KMS-11 (cell line): ENCODE measurements at regions not wholly inside any gene's neighbourhood (a gene's known extent, or its start where the extent isn't known, plus 50 kb on each side); places are given as distances from the start of the nearest gene placed in this dataset.

Experiments
- H2AFZ ChIP-seq: fragments of 200-600 bp; sonication (generic); 2 replicates; pipeline ENCODE4 v1.6.1; 2016; ENCODE audit warnings: antibody characterized with exemption, mixed run types, low read depth
- H3K27ac ChIP-seq: fragments of 200-600 bp; sonication (generic); 2 replicates; pipeline ENCODE4 v1.6.1; 2016; ENCODE audit warnings: mild to moderate bottlenecking, mixed run types
- H3K27me3 ChIP-seq: fragments of 200-600 bp; sonication (generic); 2 replicates; pipeline ENCODE4 v1.6.1; 2017; ENCODE audit warnings: mild to moderate bottlenecking, low read depth, mixed run types, moderate library complexity; ENCODE audit not compliant: insufficient read depth
- H3K36me3 ChIP-seq: fragments of 200-600 bp; sonication (generic); 2 replicates; pipeline ENCODE4 v1.6.1; 2017; ENCODE audit warnings: mild to moderate bottlenecking, mixed run types; ENCODE audit not compliant: insufficient read depth
- H3K4me1 ChIP-seq: fragments of 200-600 bp; sonication (generic); 2 replicates; pipeline ENCODE4 v1.6.1; 2016; ENCODE audit warnings: mild to moderate bottlenecking, low read depth, mixed run types; ENCODE audit not compliant: poor library complexity, severe bottlenecking
- H3K4me2 ChIP-seq: fragments of 200-600 bp; sonication (generic); 2 replicates; pipeline ENCODE4 v1.7.0; 2016; ENCODE audit warnings: mild to moderate bottlenecking, mixed run types
- H3K4me3 ChIP-seq: fragments of 200-600 bp; sonication (generic); IDR thresholded peaks from 2 replicates; pipeline ENCODE4 v1.6.1; 2017; ENCODE audit warnings: low read depth, low read length, mixed read lengths; ENCODE audit not compliant: insufficient read depth
- H3K79me2 ChIP-seq: fragments of 200-600 bp; sonication (generic); 2 replicates; pipeline ENCODE4 v1.6.1; 2016; ENCODE audit warnings: low read depth, mixed run types; ENCODE audit not compliant: insufficient read depth
- H3K9ac ChIP-seq: fragments of 200-600 bp; sonication (generic); 2 replicates; pipeline ENCODE4 v1.6.1; 2016; ENCODE audit warnings: mild to moderate bottlenecking, mixed run types
- H4K20me1 ChIP-seq: fragments of 200-600 bp; sonication (generic); 2 replicates; pipeline ENCODE4 v1.6.1; 2016; ENCODE audit warnings: mild to moderate bottlenecking, mixed run types; ENCODE audit not compliant: insufficient read depth
- TF ChIP-seq, protein P1 (sequence below): fragments of 200-600 bp; sonication (generic); conservative IDR thresholded peaks from 2 replicates; pipeline ENCODE4 v1.6.1; 2017; ENCODE audit warnings: low read depth, mild to moderate bottlenecking, antibody characterized with exemption, low read length, moderate library complexity, mixed read lengths

DNA sequence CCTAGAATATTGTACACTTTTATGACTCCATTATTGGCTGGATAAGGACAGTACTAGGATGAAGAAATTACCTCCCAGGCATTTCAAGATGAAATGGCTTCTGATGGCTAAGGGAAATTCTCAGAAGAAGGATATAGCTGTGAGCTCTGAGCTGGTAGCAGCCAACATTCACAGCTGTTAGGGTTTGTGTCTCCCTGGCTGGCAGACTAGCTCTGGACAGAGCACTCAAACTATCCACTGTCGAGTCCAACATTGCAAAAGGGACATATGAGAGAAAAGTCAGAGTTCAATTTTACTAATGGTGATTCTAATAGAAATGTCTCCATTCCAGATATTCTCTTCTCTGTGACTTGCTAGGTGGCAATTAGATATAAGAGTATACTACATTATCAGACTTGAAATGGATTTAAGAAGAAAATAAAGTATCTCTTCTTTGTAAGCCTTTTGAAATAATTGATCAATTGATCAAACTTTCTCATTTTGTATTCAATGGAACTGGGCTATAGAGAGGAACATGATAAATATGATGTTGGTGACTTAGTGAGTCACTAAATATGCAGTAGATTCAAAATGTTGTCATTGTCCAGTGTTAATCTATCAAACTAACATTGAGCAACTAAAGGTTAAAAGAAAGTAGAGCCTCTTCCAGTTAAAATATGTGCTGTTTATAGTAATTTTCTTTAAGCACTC is 1920.3 kb downstream of the SUCLG1 start:
- no peaks in the 10 kb centered on the region for H3K79me2 ChIP-seq
- H3K27me3 ChIP-seq: no peaks in the 10 kb centered on the region
- no peaks in the 10 kb centered on the region for H3K36me3 ChIP-seq
- no peaks in the 10 kb centered on the region for H3K4me1 ChIP-seq
- H3K4me2 ChIP-seq: no peak overlapping the region
- H3K4me3 ChIP-seq: no peak overlapping the region
- no peaks in the 10 kb centered on the region for H4K20me1 ChIP-seq
- no peak overlapping the region for H3K9ac ChIP-seq
- H3K27ac ChIP-seq: no peak overlapping the region
- TF ChIP-seq, protein P1, sequence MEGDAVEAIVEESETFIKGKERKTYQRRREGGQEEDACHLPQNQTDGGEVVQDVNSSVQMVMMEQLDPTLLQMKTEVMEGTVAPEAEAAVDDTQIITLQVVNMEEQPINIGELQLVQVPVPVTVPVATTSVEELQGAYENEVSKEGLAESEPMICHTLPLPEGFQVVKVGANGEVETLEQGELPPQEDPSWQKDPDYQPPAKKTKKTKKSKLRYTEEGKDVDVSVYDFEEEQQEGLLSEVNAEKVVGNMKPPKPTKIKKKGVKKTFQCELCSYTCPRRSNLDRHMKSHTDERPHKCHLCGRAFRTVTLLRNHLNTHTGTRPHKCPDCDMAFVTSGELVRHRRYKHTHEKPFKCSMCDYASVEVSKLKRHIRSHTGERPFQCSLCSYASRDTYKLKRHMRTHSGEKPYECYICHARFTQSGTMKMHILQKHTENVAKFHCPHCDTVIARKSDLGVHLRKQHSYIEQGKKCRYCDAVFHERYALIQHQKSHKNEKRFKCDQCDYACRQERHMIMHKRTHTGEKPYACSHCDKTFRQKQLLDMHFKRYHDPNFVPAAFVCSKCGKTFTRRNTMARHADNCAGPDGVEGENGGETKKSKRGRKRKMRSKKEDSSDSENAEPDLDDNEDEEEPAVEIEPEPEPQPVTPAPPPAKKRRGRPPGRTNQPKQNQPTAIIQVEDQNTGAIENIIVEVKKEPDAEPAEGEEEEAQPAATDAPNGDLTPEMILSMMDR: no peak
- H2AFZ ChIP-seq: no peak overlapping the region

DNA sequence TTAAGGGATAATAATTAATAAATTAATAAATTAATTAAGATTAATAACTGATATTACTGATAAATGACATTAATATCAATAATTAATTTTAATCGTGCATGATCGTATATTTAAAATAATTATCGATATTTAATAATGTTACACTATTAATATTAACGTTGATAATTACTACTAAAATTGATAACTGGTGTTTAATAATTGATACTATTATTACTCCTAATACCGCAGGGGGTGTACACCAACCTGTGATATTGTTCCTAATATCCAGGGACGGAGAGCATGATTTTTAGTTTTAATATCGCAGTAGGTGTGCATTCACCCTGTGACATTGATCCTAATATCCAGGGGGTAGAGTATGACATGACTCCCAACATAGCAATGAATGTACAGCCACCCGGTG is 1930.8 kb downstream of the SUCLG1 start:
- TF ChIP-seq, protein P1: no peak
- H3K4me3 ChIP-seq: no peak overlapping the region
- no peaks in the 10 kb centered on the region for H4K20me1 ChIP-seq
- H3K36me3 ChIP-seq: no peaks in the 10 kb centered on the region
- no peaks in the 10 kb centered on the region for H3K79me2 ChIP-seq
- H3K4me1 ChIP-seq: no peaks in the 10 kb centered on the region
- no peak overlapping the region for H3K9ac ChIP-seq
- no peak overlapping the region for H2AFZ ChIP-seq
- H3K27me3 ChIP-seq: no peaks in the 10 kb centered on the region
- no peak overlapping the region for H3K27ac ChIP-seq
- no peak overlapping the region for H3K4me2 ChIP-seq

DNA sequence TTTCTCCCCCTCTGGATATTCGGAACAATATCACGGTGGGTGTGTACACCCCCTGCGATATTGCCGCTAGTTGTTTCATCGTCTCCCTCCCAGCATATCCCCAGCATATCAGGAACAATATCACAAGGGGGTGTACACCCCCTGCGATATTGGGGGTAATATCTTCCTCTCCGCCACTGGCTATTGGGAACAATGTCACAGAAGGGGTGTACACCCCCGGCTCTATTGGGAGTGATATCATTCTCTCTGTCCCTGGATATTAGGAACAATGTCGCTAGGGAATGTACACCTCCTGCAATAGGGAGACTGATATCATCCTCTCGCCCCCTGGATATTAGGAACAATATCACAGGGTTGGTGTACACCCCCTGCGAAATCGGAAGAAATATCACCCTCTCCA is 1932.0 kb downstream of the SUCLG1 start:
- Histone ChIP-seq H3K4me2 (no peak overlapping the region), H3K4me1 (no peaks in the 10 kb centered on the region), H3K27ac (no peak overlapping the region), H3K9ac (no peak overlapping the region), H3K27me3 (no peaks in the 10 kb centered on the region), H2AFZ (no peak overlapping the region), H4K20me1 (no peaks in the 10 kb centered on the region), H3K4me3 (no peak overlapping the region), H3K36me3 (no peaks in the 10 kb centered on the region), H3K79me2 (no peaks in the 10 kb centered on the region)
- TF ChIP-seq, protein P1: no peak

DNA sequence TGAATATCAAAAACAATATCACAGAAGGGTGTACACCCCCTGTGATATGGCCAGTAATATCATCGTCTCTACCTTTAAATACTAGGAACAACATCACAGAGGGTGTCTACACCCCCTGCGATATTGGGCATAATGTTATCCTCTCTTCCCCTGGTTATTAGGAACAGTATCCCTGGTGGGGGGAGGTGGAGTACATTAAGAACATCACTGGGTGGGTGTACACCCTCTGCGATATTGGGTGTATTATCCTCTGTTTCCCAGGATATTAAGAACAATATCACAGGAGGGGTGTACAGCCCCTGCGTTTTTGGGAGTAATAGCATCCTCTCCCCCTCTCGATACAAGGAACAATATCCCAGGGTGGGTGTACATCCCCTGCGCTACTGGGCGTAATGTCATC is 1932.8 kb downstream of the SUCLG1 start:
- no peaks in the 10 kb centered on the region for H3K27me3 ChIP-seq
- H3K4me2 ChIP-seq: no peak overlapping the region
- H3K27ac ChIP-seq: no peak overlapping the region
- TF ChIP-seq, protein P1: no peak
- H3K4me1 ChIP-seq: no peaks in the 10 kb centered on the region
- H3K4me3 ChIP-seq: no peak overlapping the region
- no peaks in the 10 kb centered on the region for H3K79me2 ChIP-seq
- no peaks in the 10 kb centered on the region for H4K20me1 ChIP-seq
- H2AFZ ChIP-seq: no peak overlapping the region
- H3K9ac ChIP-seq: no peak overlapping the region
- no peaks in the 10 kb centered on the region for H3K36me3 ChIP-seq
